Skeletal muscle satellite cell (primary cell): ENCODE measurements at regions not wholly inside any gene's neighbourhood (a gene's known extent, or its start where the extent isn't known, plus 50 kb on each side); places are given as distances from the start of the nearest gene placed in this dataset.

Experiments used
- H3K27me3 ChIP-seq: 2 replicates; pipeline ENCODE4 v1.7.0; 2013; ENCODE audit warnings: low read length; ENCODE audit not compliant: control insufficient read depth, insufficient read depth
- H3K36me3 ChIP-seq: 2 replicates; pipeline ENCODE4 v1.7.0; 2013; ENCODE audit warnings: mild to moderate bottlenecking, control low read depth, low read length; ENCODE audit not compliant: insufficient read depth
- H3K4me1 ChIP-seq: 2 replicates; pipeline ENCODE4 v1.7.0; 2013; ENCODE audit warnings: low read length; ENCODE audit not compliant: control insufficient read depth, insufficient read depth
- H3K4me2 ChIP-seq: 2 replicates; pipeline ENCODE4 v1.7.0; 2013; ENCODE audit warnings: mild to moderate bottlenecking, low read length
- H3K4me3 ChIP-seq: 2 replicates; pipeline ENCODE4 v1.7.0; 2013; ENCODE audit warnings: low read length
- H3K9ac ChIP-seq: 2 replicates; pipeline ENCODE4 v1.7.0; 2013; ENCODE audit warnings: mild to moderate bottlenecking, low read depth, low read length, moderate library complexity
- H3K9me3 ChIP-seq: replicated peaks from 2 replicates; pipeline ENCODE4 v1.7.0; 2013; ENCODE audit warnings: mild to moderate bottlenecking, control low read depth, low read length

- Histone ChIP-seq H3K4me2 (no peak overlapping the region), H3K4me3 (no peak overlapping the region), H3K9ac (no peak overlapping the region), H3K27me3 (no peaks in the 10 kb centered on the region), H3K4me1 (no peaks in the 10 kb centered on the region), H3K9me3 (peaks cover 8% of the 10 kb centered on the region), H3K36me3 (no peaks in the 10 kb centered on the region)
These were observed 318.7 kb upstream of the SLITRK1 start for GRCh38 chr13:84200971-84201370.

- Histone ChIP-seq H3K4me1 (no peaks in the 10 kb centered on the region), H3K4me3 (no peak overlapping the region), H3K9me3 (peaks cover 12% of the 10 kb centered on the region), H3K4me2 (no peak overlapping the region), H3K9ac (no peak overlapping the region), H3K27me3 (no peaks in the 10 kb centered on the region), H3K36me3 (no peaks in the 10 kb centered on the region)
These were observed 309.9 kb upstream of the SLITRK1 start for GRCh38 chr13:84192125-84192524.

GRCh38 chr13:84191139-84191538 is 308.9 kb upstream of the SLITRK1 start:
- Histone ChIP-seq H3K9ac (no peak overlapping the region), H3K9me3 (peaks cover 7% of the 10 kb centered on the region), H3K27me3 (no peaks in the 10 kb centered on the region)

GRCh38 chr13:84187626-84188025 is 305.4 kb upstream of the SLITRK1 start:
- Histone ChIP-seq H3K4me2 (no peak overlapping the region), H3K27me3 (no peaks in the 10 kb centered on the region), H3K4me3 (no peak overlapping the region), H3K4me1 (no peaks in the 10 kb centered on the region), H3K36me3 (no peaks in the 10 kb centered on the region), H3K9ac (no peak overlapping the region), H3K9me3 (peaks cover 3% of the 10 kb centered on the region)

More at GRCh38 chr13:84191139-84191538, 308.9 kb upstream of the SLITRK1 start:
- Histone ChIP-seq H3K4me1 (no peaks in the 10 kb centered on the region), H3K36me3 (no peaks in the 10 kb centered on the region), H3K4me3 (no peak overlapping the region), H3K4me2 (no peak overlapping the region)

GRCh38 chr13:84139561-84140158 is 257.4 kb upstream of the SLITRK1 start:
- H3K4me1 ChIP-seq, result no peaks in the 10 kb centered on the region
- H3K27me3 ChIP-seq, result no peaks in the 10 kb centered on the region
- no peaks in the 10 kb centered on the region for H3K9me3 ChIP-seq
- H3K4me2 ChIP-seq, result no peak overlapping the region
- no peak overlapping the region for H3K4me3 ChIP-seq
- no peaks in the 10 kb centered on the region for H3K36me3 ChIP-seq
- no peak overlapping the region for H3K9ac ChIP-seq

- Histone ChIP-seq H3K9me3 (no peaks in the 10 kb centered on the region), H3K4me3 (no peak overlapping the region), H3K4me1 (no peaks in the 10 kb centered on the region), H3K4me2 (no peak overlapping the region), H3K9ac (no peak overlapping the region), H3K27me3 (no peaks in the 10 kb centered on the region), H3K36me3 (no peaks in the 10 kb centered on the region)
These were observed 255.0 kb upstream of the SLITRK1 start for GRCh38 chr13:84137292-84137691.

GRCh38 chr13:84136582-84136981 is 254.3 kb upstream of the SLITRK1 start:
- Histone ChIP-seq H3K4me1 (no peaks in the 10 kb centered on the region), H3K27me3 (no peaks in the 10 kb centered on the region), H3K36me3 (no peaks in the 10 kb centered on the region), H3K9me3 (no peaks in the 10 kb centered on the region), H3K4me3 (no peak overlapping the region), H3K4me2 (no peak overlapping the region), H3K9ac (no peak overlapping the region)

- no peaks in the 10 kb centered on the region for H3K36me3 ChIP-seq
- no peaks in the 10 kb centered on the region for H3K4me1 ChIP-seq
- no peaks in the 10 kb centered on the region for H3K27me3 ChIP-seq
- no peak overlapping the region for H3K9ac ChIP-seq
- no peaks in the 10 kb centered on the region for H3K9me3 ChIP-seq
- no peak overlapping the region for H3K4me3 ChIP-seq
- H3K4me2 ChIP-seq, result no peak overlapping the region
These were observed 250.2 kb upstream of the SLITRK1 start for GRCh38 chr13:84132491-84132890.

- Histone ChIP-seq H3K9me3 (no peaks in the 10 kb centered on the region), H3K27me3 (no peaks in the 10 kb centered on the region), H3K4me1 (no peaks in the 10 kb centered on the region), H3K4me2 (no peak overlapping the region), H3K4me3 (no peak overlapping the region), H3K9ac (no peak overlapping the region), H3K36me3 (no peaks in the 10 kb centered on the region)
These were observed 249.0 kb upstream of the SLITRK1 start for GRCh38 chr13:84131249-84131648.

- Histone ChIP-seq H3K4me2 (no peak overlapping the region), H3K4me1 (no peaks in the 10 kb centered on the region), H3K9me3 (no peaks in the 10 kb centered on the region), H3K36me3 (no peaks in the 10 kb centered on the region), H3K27me3 (no peaks in the 10 kb centered on the region), H3K9ac (no peak overlapping the region), H3K4me3 (no peak overlapping the region)
These were observed 248.3 kb upstream of the SLITRK1 start for GRCh38 chr13:84130495-84131114.

GRCh38 chr13:84129966-84130365 is 247.7 kb upstream of the SLITRK1 start:
- no peaks in the 10 kb centered on the region for H3K9me3 ChIP-seq
- no peak overlapping the region for H3K4me3 ChIP-seq
- no peak overlapping the region for H3K4me2 ChIP-seq
- H3K4me1 ChIP-seq, result no peaks in the 10 kb centered on the region
- no peak overlapping the region for H3K9ac ChIP-seq
- H3K36me3 ChIP-seq, result no peaks in the 10 kb centered on the region
- no peaks in the 10 kb centered on the region for H3K27me3 ChIP-seq

- H3K9ac ChIP-seq, result no peak overlapping the region
- H3K4me1 ChIP-seq, result no peaks in the 10 kb centered on the region
These were observed 245.4 kb upstream of the SLITRK1 start for GRCh38 chr13:84127597-84128128.

More at GRCh38 chr13:84127597-84128128, 245.4 kb upstream of the SLITRK1 start:
- Histone ChIP-seq H3K27me3 (no peaks in the 10 kb centered on the region), H3K4me3 (no peak overlapping the region), H3K4me2 (no peak overlapping the region), H3K36me3 (no peaks in the 10 kb centered on the region), H3K9me3 (no peaks in the 10 kb centered on the region)
